ENCODE measurements at regions not wholly inside any gene's neighbourhood (a gene's known extent, or its start where the extent isn't known, plus 50 kb on each side); places are given as distances from the start of the nearest gene placed in this dataset.
"Not testable (repeated sequence)": the region's sequence is repeated elsewhere in the genome, so short reads cannot be mapped to it uniquely, and the experiment has no call there.

DNA sequence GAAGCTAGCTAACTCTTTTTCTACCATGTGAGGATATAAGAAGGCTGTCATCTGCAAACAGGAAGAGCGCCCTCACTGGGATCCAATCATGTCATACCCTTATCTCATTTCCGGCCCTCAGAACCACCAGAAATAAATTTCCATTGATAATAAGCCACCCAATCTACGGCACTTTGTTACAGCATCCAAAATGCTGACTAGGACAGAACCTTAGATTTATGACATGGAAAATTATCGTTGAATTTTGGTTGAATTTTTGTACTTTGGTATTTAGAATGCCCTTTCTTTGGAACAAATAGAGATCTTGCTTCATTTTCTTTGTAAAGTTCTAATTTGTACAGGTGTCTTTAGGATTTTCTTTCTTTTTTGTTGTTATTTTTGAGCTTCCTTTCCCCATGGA, 53.3 kb upstream of the CYLC2 start:
- intact Hi-C loops (cut with micrococcal nuclease): no loop called here

DNA sequence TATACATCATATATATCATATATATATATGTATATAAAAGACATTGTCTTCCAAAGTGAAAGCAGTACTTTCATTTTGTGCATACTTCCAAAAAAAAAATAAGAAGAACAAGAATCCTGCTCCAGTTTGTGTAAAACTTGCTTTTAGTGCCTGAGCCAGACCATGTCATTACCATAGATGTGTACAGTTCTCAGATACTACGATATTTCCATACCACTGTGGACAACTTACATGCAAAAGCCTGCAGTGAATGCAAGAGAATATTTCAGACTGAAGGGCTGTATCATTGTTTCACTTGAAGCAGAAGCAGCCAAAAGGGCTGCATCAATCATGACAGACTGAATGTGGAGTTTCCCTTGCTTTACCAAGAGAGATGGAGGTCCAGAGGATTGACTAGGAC, 72.6 kb upstream of the CYLC2 start:
- intact Hi-C loops (cut with micrococcal nuclease): no loop called here

DNA sequence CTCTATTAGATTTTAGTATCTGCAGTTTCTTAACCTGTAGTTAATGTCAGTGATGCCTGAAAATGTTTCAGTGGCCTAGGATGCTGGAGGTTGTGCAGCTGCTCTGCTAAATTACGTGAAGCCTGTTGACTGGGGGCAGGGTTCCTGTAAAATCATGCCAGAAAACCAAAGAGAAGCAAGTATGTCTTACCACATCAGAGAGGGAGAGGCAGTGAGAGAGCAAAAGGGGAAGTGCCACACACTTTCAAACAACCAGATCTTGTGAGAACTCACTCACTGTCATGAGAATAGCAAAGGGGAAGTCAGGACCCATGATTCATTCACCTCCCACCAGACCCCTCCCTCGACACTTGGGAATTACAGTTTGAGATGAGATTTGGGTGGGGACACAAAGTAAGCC, 83.9 kb upstream of the CYLC2 start:
- intact Hi-C loops (cut with micrococcal nuclease): no loop called here

DNA sequence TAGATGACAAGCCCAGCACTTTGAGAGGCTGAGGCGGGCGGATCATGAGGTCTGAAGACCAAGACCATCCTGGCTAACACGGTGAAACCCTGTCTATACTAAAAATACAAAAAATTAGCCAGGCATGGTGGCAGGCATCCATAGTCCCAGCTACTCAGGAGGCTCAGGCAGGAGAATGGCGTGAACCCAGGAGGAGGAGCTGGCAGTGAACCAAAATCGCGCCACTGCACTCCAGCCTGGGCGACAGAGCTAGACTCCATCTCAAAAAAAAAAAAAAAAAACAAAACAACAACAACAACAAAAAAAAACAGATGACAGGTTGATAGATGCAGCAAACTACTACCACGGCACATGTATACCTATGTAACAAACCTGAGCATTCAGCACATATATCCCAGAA, 89.3 kb upstream of the CYLC2 start:
- intact Hi-C loops (cut with micrococcal nuclease): not testable (repeated sequence)

DNA sequence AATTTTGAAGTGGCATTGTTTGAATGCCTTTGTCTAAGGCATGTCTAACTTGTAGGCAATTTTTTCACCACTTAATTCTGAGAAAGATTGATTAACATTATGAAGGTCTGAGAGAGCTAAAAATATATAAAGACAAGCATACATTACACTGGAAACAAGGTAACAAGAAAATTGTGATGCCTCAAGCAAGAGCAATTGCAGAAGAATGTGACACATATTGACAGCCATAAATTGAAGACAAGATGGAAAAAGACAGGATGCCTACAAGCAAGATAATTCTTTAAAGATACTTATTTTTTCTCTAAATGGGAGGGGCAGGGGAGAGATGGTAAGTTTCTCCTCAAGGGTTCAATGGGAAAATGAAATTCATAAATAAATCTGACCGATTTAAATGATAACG, 103.1 kb upstream of the CYLC2 start:
- intact Hi-C loops (cut with micrococcal nuclease): no loop called here

DNA sequence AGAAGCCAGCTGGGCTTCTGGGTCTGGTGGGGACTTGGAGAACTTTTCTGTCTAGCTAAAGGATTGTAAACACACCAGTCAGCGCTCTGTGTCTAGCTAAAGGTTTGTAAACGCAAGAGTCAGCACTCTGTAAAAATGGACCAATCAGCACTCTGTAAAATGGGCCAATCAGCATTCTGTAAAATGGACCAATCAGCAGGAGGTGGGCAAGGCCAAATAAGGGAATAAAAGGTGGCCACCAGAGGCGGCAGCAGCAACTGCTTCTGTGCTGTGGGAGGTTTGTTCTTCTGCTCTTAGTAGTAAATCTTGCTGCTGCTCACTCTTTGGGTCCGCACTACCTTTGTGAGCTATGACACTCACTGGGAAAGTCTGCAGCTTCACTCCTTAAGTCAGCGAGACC, 106.4 kb upstream of the CYLC2 start:
- intact Hi-C loops (cut with micrococcal nuclease): not testable (repeated sequence)

DNA sequence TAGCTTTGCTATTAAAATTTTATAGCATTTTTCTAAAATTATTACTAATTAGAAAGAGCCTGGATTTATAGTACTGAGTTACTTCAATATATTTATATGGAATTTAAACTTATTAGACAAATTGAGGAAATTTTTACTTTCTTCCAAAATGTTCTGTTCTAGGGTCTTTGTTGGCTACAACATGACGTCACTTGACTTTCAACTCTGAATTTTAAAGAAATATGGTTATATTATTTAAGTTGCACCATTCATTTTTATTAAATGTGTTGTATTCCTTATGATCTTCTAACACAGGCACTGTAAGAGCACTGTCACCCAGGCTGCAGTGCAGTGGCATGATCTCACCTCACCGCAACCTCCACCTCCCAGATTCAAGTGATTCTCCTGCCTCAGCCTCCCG, 119.4 kb upstream of the CYLC2 start:
- intact Hi-C loops (cut with micrococcal nuclease): no loop called here

DNA sequence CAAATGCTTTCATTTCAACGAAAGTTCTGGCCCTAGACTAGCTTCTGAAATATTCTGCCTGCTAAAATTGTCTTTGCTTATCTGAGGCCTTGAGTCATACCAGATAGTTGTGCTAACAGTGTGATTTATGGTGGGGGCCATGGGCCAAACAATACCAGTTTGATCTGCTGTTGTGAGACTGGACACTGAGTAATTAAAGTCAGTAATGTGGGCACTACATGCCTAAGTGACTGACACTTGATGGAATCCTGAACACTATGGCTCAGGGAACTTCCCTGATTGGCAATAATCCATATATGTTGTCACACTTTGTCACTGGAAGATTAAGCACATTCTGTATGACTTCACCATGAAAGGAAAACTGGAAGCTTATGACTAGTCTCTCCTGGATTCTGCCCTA, 127.6 kb upstream of the CYLC2 start:
- intact Hi-C loops (cut with micrococcal nuclease): no loop called here

DNA sequence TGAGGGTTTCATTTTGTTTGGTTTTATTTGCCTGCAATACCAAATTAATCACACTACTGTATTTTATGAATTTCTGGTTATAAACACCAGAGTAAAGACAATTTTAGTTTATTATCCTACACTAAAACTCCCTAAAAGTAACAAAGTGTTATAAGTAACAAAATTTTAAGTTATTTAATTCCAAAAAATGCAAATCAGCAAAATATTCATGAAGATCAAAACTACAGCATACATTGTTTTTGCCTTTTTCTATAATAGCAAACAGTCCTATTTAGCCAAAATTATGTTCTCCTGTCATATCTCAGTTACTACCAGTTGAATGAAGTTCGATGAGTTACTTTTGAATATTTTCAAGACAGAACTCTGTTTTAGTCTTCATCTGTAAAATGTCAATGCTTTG, 132.7 kb upstream of the CYLC2 start:
- intact Hi-C loops (cut with micrococcal nuclease): no loop called here

DNA sequence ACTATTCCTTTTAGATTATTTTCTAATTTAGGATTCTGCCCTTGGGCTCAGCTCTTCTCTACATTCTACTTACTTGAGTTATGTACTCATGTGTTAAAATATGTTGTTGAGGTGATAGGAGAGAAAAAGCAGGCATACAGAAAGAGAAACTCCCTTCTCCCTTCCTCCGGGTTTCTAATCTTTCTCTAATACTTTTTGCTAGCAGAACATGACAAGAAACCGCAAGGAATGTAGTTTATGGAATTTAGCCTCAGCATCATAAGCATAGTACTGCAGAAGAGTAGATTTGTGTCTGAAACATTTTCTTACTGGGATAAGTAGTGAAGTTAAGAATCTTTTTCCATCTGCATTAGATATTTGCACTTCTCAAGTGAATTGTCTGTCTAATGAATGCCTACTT, 139.5 kb upstream of the CYLC2 start:
- intact Hi-C loops (cut with micrococcal nuclease): no loop called here

DNA sequence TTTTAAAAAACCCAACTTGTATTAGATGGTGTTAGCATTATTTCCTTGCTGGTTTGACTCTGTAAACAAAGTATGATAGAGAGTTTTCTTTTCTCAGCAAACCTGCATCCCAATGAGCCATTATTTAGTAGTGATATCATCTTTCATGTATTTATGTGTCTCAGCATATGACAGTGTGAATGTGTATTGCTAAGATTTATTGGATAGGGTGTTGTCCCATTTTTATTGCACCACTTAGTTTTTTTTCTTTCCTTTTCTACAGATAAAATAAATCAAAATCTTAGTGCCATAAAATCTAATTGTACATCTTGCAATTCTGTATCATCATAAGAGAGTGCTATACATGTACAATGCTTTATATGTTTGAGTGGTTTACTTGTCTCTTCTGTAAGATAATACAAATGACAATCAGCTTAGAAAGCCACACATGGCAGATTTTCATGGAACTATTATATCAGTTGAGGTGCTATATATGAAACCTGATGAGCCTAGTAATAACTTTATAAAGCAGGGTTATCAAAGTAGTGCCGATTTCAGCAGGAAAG, 149.2 kb upstream of the CYLC2 start:
- intact Hi-C loops (cut with micrococcal nuclease): no loop called here

DNA sequence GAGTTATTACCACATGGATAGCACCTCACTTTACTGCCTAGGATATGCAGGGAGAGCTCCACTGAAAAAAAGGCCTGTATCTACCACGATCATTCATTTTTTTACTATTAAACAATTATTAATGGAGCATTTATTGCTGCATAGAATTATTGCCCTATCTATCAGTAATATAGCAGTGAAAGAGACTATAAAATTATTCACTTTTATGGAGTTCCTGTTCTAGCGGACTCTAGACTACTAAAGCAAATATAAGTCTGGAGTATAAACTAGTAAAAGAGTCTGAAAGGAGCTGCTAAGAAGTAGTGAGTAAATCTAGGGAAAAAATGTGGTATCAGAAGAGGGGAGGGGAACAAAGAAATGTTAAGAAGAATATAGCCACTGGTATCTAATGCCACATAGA, 150.4 kb upstream of the CYLC2 start:
- intact Hi-C loops (cut with micrococcal nuclease): no loop called here

DNA sequence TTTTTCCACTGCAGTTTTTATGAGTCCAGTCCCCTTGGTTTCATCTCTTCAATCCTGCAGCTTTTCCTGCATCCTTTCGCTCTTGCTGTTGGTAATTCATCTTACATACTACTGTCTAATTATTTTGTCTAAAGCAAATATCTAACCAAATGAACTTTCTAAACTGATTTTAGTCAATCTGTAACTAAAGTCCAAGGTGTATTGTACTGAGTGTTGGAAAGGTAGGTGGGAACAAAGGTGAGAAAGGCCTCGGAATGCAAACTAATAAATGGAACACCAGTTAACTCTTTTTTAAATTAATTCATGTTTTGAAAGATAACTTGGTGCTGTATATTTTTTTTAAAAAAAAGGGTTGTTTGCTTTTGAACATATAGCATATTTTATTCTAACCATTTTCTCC, 152.7 kb upstream of the CYLC2 start:
- intact Hi-C loops (cut with micrococcal nuclease): no loop called here

DNA sequence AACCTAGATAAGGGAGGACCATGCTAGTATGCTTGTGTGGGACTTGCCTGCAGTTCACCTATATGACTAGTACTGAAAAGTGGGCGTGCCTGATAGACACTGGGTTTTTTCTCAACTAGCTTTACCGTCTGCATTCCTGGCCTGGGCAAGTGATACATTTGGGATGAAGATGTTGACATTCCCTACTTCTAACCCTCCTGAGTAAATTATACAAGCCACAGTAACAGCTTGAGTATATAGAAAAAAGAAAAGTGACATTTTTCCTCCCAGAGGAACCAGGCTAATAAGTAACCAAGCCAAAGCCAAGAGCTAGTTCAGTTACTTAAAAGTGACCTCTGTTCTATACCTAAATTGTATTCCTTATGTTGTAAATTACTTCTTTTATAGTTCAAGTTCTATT, 153.8 kb upstream of the CYLC2 start:
- intact Hi-C loops (cut with micrococcal nuclease): no loop called here

DNA sequence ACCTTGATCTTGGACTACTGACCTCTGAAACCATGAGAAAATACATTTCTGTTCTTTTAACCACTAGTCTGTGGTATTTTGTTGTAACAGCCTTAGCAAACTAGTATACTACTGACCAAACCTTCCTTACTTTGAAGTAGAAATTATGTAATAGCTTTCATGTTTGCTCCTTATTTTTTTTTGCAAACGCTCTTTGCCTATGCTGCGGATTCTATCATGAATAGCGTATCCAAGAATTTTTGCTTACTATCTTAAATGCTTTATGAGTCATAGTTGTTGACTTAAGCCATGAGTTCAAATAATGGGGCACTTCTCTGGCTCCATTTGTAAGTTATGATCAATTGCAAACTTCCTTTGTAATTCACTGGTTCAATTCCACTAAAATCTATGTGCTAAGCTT, 154.8 kb upstream of the CYLC2 start:
- intact Hi-C loops (cut with micrococcal nuclease): no loop called here

DNA sequence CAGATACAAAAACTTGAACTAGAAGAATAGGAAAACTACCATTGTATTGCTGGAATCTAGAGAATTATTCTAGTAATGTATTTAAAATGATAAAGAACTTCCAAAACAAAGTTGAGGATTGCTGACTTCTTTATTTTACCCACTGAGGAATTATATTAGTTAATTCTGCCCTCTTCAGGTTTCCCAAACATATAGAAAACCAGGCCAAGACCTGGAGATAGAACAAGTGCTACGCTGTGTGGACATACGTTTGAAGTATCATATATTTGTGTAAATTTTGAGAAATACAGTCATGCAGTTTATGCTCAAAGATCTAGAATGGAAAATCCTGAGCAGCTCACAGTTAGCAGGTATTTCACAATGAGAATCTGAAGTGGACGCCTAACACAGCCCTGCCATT, 162.3 kb upstream of the CYLC2 start:
- intact Hi-C loops (cut with micrococcal nuclease): no loop called here

DNA sequence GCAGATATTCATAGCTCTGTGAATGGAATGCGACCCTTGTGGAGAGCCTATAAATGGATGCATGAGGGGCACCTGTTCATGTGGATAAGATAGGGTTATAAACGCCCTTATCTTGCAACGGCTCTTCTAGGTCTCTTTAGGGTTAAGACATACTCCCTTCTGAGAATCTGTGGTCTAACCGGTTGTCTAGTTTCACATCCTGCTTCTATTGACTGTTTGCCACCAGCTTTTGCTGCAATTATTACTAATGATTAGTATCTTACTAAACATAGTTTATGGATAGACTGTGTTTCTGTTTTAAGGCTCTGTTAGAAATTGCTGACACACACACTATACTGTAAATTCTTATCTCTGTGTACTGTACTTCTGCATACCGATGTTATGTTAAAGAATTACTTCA, 198.9 kb upstream of the CYLC2 start:
- intact Hi-C loops (cut with micrococcal nuclease): no loop called here

DNA sequence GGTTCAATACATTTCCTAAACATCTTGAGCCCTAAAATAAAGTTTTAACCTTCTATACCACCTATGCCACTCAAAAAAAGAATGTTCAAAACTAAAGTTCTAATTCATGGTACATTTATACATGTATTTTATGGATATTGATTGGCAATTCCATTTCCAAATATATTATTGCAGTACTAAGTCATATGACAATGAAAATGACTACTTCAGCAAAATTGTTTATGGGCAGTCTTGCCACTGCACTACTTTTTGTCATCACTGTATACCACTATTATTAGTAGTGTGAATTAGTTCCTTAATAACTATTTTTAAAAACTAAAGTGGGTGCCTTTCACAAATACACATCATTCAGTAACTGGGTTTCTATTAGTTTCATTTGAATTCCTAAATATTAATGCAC, 199.6 kb upstream of the CYLC2 start:
- intact Hi-C loops (cut with micrococcal nuclease): no loop called here

DNA sequence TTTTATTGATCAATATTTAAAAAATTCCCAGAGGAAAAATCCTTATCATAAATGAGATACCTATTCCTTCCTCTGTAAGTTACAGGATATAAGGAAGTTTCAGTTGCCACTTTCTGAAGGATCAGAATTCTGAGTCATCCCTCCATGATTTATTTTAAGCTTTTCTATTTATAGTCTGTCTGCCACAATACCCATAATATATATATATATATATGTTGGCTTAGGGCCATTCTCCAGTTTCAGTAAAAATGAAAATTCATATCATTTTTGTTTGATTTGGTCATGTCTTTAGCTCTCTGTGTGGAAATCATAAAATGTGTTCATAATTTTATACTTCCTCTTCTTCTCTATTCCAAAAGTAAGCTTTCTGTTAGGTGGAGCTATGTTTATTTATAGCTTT, 215.8 kb upstream of the CYLC2 start:
- intact Hi-C loops (cut with micrococcal nuclease): no loop called here

DNA sequence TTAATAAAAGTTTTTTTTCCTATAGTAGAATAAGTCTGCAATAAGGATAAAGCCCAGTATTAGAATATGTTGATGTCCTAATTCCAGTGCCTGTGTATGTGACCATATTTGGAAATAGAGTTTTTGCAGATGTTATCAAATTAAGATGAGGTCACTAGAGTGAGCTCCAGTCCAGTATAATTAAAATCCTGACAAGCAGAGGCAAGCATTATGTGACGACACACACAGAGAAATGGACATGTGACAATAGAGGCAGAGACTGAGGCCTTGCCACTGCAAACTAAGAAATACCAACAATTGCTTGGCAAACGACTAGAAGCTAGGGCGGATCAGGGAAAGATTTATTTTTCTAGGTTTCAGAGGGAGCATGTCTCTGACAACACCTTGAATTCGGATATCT, 216.4 kb upstream of the CYLC2 start:
- intact Hi-C loops (cut with micrococcal nuclease): no loop called here

DNA sequence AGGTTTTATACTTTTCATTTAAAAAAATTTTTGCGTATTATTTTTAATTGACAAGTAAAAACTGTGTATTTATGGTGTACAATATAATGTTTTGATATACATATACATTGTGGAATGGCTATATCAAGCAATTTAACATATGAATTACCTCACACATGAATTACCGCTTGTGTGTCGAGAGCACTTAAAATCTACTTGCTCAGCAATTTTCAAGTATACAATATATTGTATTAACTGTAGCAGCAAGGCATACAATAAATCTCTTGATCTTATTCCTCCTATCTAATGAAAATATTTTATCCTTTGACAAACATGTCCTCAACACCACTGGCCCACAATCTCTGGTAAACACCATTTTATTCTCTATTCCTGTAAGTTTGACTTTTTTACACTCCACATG, 224.4 kb upstream of the CYLC2 start:
- intact Hi-C loops (cut with micrococcal nuclease): no loop called here

DNA sequence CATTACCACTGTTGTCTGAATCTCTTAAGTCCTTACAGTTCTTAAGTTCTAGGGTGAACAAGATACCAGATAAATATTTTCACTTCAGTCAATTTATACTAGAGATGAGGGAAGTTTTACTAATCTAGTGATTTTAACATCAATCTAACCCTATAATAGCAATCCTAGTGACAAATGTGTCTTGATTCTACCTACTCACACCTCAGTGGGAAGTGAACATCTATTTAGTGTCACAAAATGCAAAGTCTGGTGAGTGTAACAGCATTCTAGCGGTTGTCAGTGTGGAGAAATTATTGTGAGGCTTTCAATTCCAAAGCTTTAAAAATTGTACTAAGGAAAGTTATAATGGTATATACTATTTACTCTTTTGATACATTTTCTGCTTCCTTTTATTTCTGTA, 225.8 kb upstream of the CYLC2 start:
- intact Hi-C loops (cut with micrococcal nuclease): no loop called here

DNA sequence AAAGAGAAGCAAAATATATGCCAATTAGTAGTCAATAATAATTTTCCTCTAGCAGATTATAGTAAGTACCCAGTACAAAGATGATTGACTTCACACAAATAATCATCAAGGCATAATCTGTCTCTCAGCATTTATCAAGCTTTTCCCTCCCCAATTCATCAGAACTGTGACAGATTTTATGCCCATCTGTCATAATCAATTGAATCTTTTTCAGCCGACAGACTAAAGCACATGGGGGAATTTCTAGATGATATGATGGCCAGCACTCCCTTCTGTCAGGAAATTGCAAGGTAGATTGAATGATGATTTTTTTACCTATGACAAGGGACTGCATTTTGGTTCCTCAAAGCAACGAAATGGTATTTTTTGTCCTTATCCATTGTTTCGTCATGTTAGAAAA, 227.1 kb upstream of the CYLC2 start:
- intact Hi-C loops (cut with micrococcal nuclease): no loop called here

DNA sequence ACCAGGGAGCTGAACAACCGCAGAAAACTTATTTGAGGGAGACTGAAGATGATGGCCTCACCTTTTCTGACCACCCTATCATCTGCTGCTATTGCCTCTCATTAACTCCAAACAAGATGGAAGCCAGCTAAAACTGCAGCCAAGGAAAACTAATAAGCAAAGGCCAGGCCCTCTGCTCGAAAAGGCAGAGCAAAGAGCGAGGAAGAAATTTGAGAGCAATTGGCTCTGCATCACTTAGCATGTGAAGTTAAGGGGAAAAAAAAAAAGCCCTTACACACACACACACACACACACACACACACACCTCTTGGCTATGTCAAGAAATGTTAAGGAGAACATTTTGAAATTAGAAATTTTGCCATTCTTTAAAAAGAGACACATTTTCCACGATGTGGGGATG, 228.1 kb upstream of the CYLC2 start:
- intact Hi-C loops (cut with micrococcal nuclease): no loop called here
